ENCODE measurements at regions not wholly inside any gene's neighbourhood (a gene's known extent, or its start where the extent isn't known, plus 50 kb on each side); places are given as distances from the start of the nearest gene placed in this dataset.

DNA sequence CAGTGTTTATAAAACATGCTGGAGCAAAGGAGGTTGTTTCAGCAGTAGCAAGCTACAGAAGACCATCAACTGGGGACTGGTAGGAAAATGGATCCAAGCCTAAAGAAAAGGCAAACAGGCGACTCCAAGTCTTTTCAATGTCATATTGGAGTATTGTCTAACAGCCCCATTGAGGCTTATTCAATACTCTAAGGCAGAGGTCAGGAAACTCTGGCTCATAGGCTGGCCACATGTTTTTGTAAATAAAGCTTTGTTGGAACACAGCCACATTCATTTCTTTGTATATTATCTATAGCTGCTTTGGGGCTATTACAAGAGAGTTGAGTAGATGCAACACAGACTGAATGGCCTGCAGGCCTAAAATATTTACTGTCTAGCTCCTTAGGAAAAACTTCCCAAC lies 77.5 kb downstream of the RPL22L1 start:
- Histone ChIP-seq H3K36me3 (no peaks in the 10 kb centered on the region), H3K4me3 (no peak overlapping the region), H3K9me3 (no peaks in the 10 kb centered on the region), H3K27ac (no peak overlapping the region), H3K4me1 (no peaks in the 10 kb centered on the region), H3K27me3 (no peaks in the 10 kb centered on the region)
- intact Hi-C loops (cut with DNase I): no loop called here
- ATAC-seq: no peak
- DNase-seq: no peak
- TF ChIP-seq, protein P1, sequence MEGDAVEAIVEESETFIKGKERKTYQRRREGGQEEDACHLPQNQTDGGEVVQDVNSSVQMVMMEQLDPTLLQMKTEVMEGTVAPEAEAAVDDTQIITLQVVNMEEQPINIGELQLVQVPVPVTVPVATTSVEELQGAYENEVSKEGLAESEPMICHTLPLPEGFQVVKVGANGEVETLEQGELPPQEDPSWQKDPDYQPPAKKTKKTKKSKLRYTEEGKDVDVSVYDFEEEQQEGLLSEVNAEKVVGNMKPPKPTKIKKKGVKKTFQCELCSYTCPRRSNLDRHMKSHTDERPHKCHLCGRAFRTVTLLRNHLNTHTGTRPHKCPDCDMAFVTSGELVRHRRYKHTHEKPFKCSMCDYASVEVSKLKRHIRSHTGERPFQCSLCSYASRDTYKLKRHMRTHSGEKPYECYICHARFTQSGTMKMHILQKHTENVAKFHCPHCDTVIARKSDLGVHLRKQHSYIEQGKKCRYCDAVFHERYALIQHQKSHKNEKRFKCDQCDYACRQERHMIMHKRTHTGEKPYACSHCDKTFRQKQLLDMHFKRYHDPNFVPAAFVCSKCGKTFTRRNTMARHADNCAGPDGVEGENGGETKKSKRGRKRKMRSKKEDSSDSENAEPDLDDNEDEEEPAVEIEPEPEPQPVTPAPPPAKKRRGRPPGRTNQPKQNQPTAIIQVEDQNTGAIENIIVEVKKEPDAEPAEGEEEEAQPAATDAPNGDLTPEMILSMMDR (IDR thresholded peaks at IDR 0.05): no peak

DNA sequence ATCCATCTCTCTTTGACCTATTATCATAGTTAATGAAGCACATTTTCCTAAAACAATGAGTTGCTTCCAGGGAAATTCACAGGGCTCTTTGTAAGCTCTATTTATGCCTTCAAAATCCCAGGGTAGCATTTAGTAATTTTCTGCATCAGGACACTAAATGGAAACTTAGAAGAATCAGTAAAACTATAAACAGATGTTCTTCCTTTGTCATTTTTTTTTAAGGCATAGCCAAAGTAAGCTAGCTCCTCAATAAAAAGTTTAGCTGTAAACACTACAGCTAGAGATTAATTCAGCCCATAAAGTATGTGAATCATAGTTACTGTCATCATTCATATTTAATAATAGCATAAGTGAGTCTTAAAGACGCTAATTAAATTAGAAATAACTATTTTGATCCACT lies 79.3 kb downstream of the RPL22L1 start:
- Histone ChIP-seq H3K4me1 (no peaks in the 10 kb centered on the region), H3K36me3 (no peaks in the 10 kb centered on the region), H3K4me3 (no peak overlapping the region), H3K27me3 (no peaks in the 10 kb centered on the region), H3K9me3 (no peaks in the 10 kb centered on the region), H3K27ac (no peak overlapping the region)
- no peak for DNase-seq
- no peak for ATAC-seq
- TF ChIP-seq, protein P1 (IDR thresholded peaks at IDR 0.05): no peak
- intact Hi-C loops (cut with DNase I): no loop called here

DNA sequence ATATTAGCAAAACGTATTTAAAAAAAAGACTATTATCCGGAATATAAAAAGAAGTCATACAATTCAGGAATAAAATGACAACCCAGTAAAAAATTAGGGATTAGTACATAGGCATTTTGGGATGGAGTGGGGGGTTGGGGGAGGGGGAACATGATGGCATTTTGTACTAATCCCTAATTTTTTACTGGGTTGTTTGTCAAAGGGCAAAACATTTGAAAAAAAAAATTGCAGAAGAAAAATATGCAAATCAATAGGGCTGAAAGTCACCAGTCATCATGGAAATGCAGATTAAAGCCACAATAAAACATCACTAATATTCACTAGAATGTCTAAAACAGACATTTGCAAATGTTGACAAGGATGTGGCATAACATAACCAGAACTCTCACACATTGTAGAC lies 82.5 kb downstream of the RPL22L1 start:
- no peak overlapping the region for H3K4me3 ChIP-seq
- H3K9me3 ChIP-seq: no peaks in the 10 kb centered on the region
- no peaks in the 10 kb centered on the region for H3K36me3 ChIP-seq
- no peaks in the 10 kb centered on the region for H3K4me1 ChIP-seq
- DNase-seq: no peak
- intact Hi-C loops (cut with DNase I): no loop called here
- ATAC-seq: no peak
- TF ChIP-seq, protein P1 (IDR thresholded peaks at IDR 0.05): no peak
- no peak overlapping the region for H3K27ac ChIP-seq
- H3K27me3 ChIP-seq: no peaks in the 10 kb centered on the region

DNA sequence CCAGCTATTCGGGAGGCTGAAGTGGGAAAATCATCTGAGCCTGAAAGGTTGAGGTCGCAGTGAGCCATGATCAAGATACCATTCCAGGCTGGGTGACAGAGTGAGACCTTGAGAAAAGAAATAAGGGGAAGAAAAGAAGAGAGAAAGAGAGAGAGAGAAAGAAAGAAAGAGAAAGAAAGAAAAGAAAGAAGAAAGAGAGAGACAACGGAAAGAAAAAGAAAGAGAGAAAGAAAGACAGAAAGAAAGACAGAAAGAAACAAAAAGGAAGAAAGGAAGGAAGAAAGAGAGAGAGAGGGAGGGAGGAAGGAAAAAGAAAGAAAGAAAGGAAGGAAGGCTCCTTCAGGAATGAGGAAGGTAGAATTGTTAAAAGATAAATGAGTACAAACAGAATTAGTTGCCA lies 84.5 kb downstream of the RPL22L1 start:
- DNase-seq (no peak), ATAC-seq (no peak)
- Histone ChIP-seq H3K9me3 (no peaks in the 10 kb centered on the region), H3K27me3 (no peaks in the 10 kb centered on the region), H3K27ac (no peak overlapping the region), H3K4me1 (no peaks in the 10 kb centered on the region), H3K4me3 (no peak overlapping the region), H3K36me3 (no peaks in the 10 kb centered on the region)
- intact Hi-C loops (cut with DNase I): no loop called here
- TF ChIP-seq, protein P1 (IDR thresholded peaks at IDR 0.05): no peak

DNA sequence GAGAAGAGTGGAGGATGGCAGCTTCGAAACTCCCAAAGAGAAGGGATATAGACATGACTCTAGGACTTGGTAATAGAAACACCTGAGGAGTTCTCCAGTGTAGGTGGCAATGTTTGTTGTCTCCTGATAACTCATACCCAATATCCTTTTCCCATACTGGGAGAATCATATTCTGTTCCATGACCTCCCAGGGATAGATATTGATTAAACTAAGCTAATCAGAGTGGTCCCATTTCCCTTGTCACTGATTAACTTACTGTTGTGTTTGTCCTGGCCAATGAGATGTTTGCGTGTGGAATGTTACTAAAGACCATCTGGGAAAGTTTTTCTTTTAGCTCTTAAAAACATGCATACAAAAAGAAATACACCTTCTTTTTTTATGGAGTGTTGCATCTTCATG lies 85.6 kb downstream of the RPL22L1 start:
- TF ChIP-seq, protein P1 (IDR thresholded peaks at IDR 0.05): no peak
- Histone ChIP-seq H3K27me3 (no peaks in the 10 kb centered on the region), H3K4me1 (no peaks in the 10 kb centered on the region), H3K4me3 (no peak overlapping the region), H3K27ac (no peak overlapping the region), H3K9me3 (no peaks in the 10 kb centered on the region), H3K36me3 (no peaks in the 10 kb centered on the region)
- DNase-seq (no peak), ATAC-seq (no peak)
- intact Hi-C loops (cut with DNase I): no loop called here

DNA sequence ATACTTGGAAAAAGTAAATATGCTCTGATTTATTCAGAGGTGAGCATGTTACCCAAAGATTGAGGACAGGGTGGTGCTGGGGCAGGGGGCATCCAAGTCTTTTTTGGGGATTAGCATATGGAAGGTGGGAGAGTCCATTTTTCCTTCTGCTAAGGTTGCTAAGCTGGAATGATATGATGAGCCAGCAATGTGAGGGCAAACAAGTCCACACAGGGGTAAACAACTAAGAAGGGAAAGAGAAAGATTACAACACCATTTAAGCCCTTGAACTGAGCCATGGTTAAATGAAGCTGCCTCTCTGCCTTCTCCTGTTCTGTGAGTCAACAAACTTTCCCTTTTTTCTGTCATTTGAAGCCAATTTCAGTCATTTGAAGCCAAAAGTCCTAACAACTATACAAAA lies 89.0 kb downstream of the RPL22L1 start:
- intact Hi-C loops (cut with DNase I): no loop called here
- ATAC-seq: no peak
- Histone ChIP-seq H3K4me1 (no peaks in the 10 kb centered on the region), H3K4me3 (no peak overlapping the region), H3K27ac (no peak overlapping the region), H3K27me3 (no peaks in the 10 kb centered on the region), H3K9me3 (no peaks in the 10 kb centered on the region), H3K36me3 (no peaks in the 10 kb centered on the region)
- TF ChIP-seq, protein P1 (IDR thresholded peaks at IDR 0.05): no peak
- no peak for DNase-seq
